ENCODE measurements at regions not wholly inside any gene's neighbourhood (a gene's known extent, or its start where the extent isn't known, plus 50 kb on each side); places are given as distances from the start of the nearest gene placed in this dataset.
A peak's percentile ranks its signal among the peaks of the same experiment; 100 is the strongest.

DNA sequence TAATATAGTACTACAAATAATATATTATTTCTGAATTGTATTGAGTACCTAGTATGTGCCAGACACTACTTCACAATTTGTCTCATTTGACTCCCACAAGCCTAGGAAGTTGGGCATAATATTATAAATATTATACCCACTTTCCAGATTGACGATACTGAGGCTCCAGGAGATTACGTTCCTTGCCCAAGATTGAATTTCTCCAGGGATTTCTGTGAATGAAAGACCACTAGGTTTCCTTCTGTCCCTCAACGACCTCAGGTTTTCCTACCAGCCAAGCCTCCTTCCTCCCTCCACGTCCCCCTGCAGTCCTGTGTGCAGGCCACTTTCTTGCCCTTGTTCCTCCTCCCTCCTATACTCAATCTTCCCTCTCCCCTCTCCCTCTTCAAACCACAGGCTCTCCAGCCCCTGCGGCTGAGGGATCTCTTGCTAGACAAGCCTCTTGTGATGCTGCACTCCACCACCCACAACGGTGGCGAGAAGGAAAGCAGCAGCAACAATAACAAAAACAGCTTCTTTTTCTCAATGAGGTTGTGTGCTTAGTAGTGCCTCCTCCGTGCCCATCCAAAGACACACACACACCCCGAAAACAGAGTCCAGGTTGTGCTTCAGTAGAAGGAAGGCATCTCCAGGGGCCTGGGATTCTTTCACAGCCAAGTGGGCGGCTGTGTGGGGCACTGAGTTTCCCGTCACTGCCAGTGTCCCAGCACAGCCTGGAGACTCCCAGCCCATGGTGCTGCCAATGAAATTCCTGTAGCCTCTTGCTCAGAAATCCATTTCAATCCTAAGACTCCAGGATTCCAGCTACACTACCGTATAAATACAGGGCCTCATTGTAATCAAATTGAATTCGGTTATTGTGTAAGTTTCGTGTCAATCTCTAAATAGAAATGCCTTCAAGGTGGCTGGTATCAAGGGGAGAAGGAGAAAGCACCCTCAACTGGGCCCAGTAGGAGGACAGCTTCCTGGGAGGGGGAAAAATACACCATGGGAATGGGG, 94.4 kb downstream of the NCR2 start:
- DNase-seq = no peak

GRCh38 chr6:41430875-41431274, 95.5 kb downstream of the NCR2 start:
- DNase-seq = no peak

GRCh38 chr6:41432280-41432679, 96.9 kb downstream of the NCR2 start:
- DNase-seq = no peak

- no peak for DNase-seq
These were observed 99.5 kb downstream of the NCR2 start for GRCh38 chr6:41434803-41435481.

DNA sequence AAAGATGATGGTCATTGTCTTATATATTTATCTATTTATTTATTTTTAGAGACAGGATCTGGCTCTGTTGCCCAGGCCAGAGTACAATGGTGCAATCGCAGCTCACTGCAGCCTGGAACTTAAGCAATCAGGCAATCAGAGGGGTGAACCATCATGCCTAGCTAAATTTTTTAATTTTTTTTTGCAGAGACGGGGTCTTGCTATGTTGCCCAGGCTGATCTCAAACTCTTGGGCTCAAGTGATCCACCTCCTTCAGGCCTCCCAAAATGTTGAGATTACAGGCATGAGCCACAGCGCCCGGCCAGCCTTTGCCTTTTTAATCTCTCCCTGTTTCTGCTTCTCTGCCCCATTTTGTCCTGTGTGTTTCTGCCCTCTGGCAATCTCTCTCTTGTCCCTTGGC, 102.2 kb downstream of the NCR2 start:
- DNase-seq = no peak

- DNase-seq = no peak
These were observed 103.3 kb downstream of the NCR2 start for GRCh38 chr6:41438746-41439145.

DNA sequence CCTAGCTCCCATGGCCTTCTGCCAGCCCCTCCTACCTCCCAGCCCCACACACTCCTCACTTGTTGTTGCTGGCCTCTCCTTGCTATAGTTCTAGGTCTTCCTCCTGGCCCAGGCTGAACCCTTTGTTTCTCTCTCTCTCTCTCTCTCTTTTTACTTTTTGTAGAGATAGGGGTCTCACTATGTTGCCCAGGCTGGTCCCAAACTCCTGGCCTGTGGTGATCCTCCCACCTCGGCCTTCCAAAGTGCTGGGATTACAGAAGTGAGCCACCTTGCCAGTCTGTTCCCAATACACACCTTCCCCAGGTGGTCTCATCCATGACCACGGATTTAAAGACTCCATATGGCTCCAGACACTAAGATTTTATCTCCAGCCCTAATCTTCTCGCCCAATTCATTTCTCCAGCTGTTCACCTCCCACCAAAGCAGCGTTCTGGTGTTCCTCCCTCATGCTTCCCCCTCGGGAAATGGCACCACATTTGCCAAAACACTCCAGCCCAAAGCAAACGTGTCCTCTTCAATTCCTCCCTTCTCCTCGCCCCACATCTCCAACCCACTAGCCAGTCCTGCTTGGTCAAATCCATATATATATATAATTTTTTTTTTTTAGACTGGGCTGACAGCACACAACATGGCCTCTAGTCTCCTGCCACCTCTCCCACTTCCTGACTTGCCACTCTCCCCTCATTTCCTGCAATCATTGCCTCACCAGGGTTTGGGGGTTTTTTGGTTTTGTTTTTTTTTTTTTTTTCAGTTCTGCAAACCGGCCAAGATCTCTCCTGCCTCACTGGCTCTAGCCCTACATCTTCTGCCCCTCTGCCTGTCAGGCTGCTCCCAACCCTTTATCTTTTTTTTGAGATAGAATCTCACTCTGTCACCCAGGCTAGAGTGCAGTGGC, 104.4 kb downstream of the NCR2 start:
- DNase-seq = peak; percentile 42

DNA sequence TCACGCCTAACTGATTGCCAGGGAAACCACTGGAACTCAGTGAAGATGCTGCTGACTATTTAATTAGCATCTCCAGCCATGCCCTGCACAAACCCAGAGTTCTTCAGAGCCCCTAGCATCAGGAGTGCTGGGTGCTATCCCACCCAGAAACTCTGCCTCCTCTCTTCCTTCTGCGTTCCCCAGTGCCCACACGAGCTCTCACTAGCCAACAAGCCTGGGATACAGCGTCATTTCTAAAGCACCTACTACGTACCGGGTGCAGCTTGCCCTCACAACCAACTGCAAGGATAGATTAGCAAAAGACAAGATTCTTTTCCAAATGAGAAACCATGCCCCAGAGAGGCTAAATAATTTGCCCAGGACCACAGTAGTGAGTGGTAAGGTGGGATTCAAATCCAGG, 105.2 kb upstream of the FOXP4 start:
- no peak for DNase-seq

- DNase-seq = no peak
These were observed 104.4 kb upstream of the FOXP4 start for GRCh38 chr6:41441598-41442351.

DNA sequence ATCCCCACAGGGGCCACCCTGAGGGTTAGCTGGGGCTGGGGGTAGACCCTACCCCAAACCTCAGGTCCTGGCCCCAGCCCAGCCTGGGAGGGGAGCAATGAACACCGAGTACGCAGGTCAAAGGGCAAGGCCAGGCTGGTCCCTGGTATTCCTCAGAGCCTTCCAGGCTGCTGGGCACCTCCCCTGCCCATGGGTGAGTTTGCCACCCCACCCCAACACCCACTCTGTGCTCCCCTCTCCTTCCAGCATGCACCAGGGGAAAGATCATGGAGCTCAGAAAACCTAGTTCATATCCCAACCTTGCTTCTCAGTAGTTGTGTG, 103.9 kb upstream of the FOXP4 start:
- DNase-seq = no peak

DNA sequence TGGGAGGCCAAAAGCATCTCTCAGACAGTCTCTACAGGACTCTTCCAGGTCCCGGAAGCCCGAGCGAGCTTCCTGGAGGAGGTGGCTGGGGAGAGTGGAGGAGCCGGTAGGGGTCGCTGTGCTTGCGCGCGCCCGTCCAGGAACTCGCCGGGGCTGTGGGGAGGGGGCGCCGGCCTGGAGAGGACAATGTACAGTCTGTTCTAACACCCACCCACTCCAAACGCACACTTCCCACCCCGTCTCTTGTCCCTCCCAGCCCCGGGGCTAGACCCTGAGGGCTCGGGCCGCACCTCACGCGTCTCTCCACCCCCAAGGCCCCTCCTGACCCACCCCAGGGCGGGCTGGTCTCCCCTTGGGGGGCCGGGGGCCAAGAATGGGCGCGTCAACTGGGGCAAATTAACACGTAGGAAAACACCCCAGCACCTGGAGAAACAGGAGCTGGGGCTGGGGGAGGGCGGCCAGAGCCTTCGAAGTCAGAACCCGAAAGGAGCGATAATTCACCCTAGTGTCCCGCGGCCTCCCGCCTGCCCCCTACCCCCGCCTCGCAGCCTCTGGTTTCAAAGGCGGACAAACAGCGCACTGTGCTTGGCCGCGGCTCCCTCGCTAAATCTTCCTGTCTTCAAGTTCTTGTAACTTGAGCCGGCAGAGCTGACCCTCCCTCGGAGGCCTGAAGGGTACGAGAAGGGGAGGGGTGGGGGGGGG, 103.2 kb upstream of the FOXP4 start:
- DNase-seq = no peak

DNA sequence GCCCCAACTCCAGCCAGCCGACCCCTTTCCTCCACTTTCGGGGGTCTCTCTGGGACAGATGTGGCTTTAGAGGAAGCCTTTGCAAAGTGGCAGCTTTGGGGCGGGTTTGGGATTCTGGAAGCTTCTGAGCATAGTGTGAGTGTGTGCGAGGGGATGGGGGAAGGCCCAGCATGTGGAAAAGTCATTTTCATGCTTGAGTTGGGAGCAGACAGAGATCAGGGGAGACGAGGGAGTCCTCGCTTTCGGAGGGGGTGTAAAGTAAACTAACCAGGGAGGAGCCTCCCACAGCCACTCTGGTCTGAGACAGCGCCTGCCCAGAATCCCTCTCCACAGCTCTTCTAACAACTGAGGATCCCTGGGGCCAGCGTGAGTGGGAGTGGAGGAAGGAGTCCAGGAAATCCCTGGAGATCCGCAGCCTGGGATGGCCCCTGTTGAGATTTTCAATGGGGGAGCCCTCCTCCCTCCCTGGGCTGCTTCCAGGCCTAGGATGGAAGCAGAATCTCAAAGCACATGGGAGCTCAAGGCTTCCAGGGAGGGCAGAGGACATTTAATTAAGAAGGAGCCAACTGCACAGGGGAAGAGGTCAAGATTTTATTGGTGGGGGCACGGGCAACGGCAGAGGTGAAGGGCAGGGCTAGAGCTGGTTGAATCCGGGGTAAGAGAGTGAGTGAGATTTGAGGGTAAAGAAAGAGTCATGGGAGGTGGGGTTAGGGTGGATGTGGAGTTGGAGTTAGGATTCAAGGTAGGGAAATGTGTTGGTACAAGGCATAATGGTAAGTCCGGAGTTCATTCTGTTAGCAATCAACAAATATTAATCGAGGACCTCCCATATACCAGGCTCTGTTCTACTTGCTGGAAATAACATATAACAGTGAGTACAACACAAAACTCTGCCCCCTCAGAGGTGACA, 102.3 kb upstream of the FOXP4 start:
- no peak for DNase-seq

GRCh38 chr6:41445261-41445660, 100.9 kb upstream of the FOXP4 start:
- no peak for DNase-seq

DNA sequence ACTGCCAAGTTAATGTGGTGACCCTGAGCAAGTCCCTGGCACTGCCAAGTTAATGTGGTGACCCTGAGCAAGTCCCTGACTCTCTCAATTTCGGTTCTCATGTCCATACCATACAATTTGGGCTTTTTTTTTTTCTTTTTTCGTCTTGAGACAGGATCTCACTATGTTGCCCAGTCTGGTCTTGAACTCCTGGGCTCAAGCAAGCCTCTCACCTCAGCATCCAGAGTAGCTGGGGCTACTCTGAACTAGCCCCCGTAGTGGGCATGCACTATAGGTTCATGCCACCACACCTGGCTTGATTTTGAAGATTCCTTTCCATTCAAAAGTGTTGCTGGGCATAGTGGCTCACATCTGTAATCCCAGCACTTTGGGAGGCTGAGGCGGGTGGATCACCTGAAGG, 100.0 kb upstream of the FOXP4 start:
- no peak for DNase-seq

DNA sequence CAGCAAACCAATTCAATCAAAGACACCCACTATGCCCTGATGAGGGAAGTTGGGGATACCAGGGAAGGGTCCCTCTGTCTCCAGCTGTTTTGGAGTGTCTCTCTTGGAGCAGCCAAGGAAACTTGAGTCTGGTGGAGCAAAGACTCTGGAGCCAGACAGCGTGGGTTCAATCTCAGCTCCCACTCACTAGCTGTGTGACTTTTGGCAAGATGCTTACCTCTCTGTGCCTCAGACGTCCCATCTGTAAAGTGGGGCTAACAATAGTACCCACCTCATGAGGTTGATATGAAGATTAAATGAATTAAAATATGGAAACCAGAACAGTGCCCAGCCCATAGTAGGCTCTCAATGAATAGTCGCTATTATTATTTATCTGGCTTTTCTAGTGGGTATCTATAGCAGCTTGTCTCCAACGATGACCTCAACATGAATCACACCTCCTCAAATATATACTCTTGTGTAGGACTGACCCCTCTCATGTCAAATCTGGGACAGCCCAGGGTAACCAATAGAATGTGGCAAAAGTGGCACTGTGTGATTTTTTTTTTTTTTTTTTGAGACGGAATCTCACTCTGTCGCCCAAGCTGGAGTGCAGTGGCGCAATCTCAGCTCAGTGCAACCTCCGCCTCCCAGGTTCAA, 99.2 kb upstream of the FOXP4 start:
- no peak for DNase-seq

GRCh38 chr6:41448256-41448655, 97.9 kb upstream of the FOXP4 start:
- no peak for DNase-seq

DNA sequence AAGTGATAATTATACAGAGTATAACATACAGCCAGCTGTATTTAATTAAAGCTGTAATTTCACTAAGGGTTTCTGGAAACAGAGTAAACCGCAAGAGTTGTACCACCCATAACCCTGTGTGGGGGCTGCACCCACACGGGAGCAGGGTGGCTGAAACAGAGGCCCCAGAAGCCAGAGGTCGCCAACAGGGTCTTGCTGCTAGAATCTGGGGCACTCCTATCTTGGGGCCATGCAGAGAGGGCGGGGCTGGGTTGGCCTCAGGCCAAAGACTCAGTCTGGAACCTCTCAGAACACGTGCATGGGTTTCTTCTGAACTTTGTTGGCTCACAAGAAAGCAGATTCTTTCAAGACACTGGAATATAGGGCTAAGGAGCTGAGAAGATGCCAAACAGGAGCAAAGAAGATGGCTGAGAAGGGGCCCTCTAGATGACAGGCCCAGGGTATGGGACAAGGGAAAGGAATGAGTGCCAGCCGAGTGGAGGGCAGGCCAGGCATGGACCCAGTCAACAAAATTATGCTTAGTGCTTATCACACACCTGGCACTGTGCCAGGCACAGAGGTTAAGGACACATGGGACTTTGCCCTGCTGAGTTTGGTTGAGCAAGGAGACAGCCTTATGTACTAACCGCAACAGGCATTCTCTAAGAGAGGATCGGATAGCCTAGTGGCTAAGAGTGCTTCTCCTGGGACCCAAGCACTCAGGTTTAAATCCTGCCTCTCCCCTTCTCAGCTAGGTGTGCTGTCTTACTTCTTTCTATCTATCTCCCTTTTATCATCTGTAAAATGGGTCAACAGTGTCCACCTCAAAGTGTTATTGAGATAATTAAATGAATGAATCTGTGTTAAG, 96.6 kb upstream of the FOXP4 start:
- DNase-seq = no peak

DNA sequence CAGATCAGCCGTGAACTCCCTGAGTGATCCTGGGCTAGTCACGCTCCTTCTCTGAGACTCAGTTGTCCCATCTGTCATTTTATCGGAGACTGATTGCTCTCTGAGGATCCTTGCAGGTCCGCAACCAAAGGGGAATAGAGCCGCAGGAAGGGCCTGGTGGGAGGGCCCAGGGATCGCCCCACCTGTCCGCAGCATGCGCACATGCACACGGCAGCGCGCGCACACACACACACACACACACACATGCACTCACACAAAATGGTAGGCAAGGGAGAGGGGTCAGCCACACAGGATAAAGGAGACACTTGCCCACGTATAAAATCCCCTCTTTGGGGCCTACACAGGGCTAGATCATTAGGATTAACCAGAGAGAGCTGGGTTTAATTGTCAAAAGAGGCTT, 95.6 kb upstream of the FOXP4 start:
- DNase-seq = no peak

DNA sequence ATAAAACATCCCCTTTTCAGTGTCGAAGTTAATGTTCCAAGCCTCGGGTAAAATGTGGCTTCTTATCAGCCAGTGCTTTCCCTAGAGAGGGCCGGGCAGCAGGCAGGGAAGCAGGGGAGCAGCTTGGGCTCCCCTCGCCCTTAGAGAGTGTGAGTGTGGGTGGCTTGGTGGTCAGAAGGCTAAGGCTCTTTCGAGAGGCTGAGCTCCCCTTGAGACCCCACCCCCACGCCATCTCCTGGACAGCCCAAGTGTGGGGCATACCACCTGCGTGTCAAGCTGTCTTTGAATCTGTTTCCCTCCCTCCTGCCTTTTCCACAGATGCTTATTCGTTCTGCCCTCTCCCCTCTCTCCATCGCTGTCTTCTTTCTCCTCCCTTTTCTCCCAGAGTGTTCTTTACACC, 95.1 kb upstream of the FOXP4 start:
- DNase-seq = no peak
